Keratinocyte (primary cell): ENCODE measurements at regions not wholly inside any gene's neighbourhood (a gene's known extent, or its start where the extent isn't known, plus 50 kb on each side); places are given as distances from the start of the nearest gene placed in this dataset.

Experiments used
- DNase-seq: peaks from one replicate; pipeline ENCODE4 v3.0.0-alpha.2; 2011; ENCODE audit warnings: low read depth, missing footprints, low spot score
- FAIRE-seq: peaks from 2 replicates; lab custom pipeline; 2011; peaks lifted over from hg19 to GRCh38; lab: Jason Lieb, UNC
- H2AFZ ChIP-seq: 2 replicates; pipeline ENCODE4 v1.6.0; 2012; ENCODE audit warnings: low read length, control low read depth, inconsistent platforms; ENCODE audit not compliant: control insufficient read depth
- H3K27ac ChIP-seq: 2 replicates; pipeline ENCODE4 v1.5.1; 2011; ENCODE audit warnings: low read length; ENCODE audit not compliant: control insufficient read depth, insufficient read depth
- H3K27me3 ChIP-seq: 3 replicates; pipeline ENCODE4 v1.6.0; 2011; ENCODE audit warnings: low read length; ENCODE audit not compliant: control insufficient read depth, insufficient read depth; ENCODE audit errors: extremely low read depth
- H3K36me3 ChIP-seq, 2 experiments: 2 replicates in 1 of 2; 3 replicates in 1 of 2; pipeline ENCODE4 v1.5.1; 2011; ENCODE audit warnings: low read length in 2 of 2, mild to moderate bottlenecking in 1 of 2; ENCODE audit not compliant: control insufficient read depth in 2 of 2, insufficient read depth in 2 of 2; ENCODE audit errors: extremely low read depth in 1 of 2
- H3K4me1 ChIP-seq: 3 replicates; pipeline ENCODE4 v1.5.1; 2011; ENCODE audit warnings: low read length; ENCODE audit not compliant: control insufficient read depth, insufficient read depth; ENCODE audit errors: extremely low read depth
- H3K4me2 ChIP-seq: 3 replicates; pipeline ENCODE4 v1.6.0; 2011; ENCODE audit warnings: low read depth, low read length; ENCODE audit not compliant: control insufficient read depth, insufficient read depth; ENCODE audit errors: extremely low read depth
- H3K4me3 ChIP-seq, 3 experiments: fragments of 200-600 bp in 1 of 3; sonication (generic) in 1 of 3; 2 replicates in 2 of 3; 3 replicates in 1 of 3; pipeline ENCODE4 v1.5.1; 2011 to 2016; ENCODE audit warnings: low read length in 3 of 3, mild to moderate bottlenecking in 3 of 3, control low read depth in 2 of 3, inconsistent platforms in 1 of 3, low read depth in 1 of 3, mixed read lengths in 1 of 3, mixed run types in 1 of 3, moderate library complexity in 1 of 3; ENCODE audit not compliant: control insufficient read depth in 2 of 3, insufficient read depth in 2 of 3; ENCODE audit errors: extremely low read depth in 1 of 3
- H3K79me2 ChIP-seq: 2 replicates; pipeline ENCODE4 v1.6.0; 2012; ENCODE audit warnings: low read length; ENCODE audit not compliant: control insufficient read depth, insufficient read depth
- H3K9ac ChIP-seq: 3 replicates; pipeline ENCODE4 v1.6.0; 2011; ENCODE audit warnings: low read length; ENCODE audit not compliant: control insufficient read depth, insufficient read depth; ENCODE audit errors: extremely low read depth
- H3K9me1 ChIP-seq: 3 replicates; pipeline ENCODE4 v1.6.0; 2011; ENCODE audit warnings: low read length; ENCODE audit not compliant: control insufficient read depth, insufficient read depth; ENCODE audit errors: extremely low read depth
- H3K9me3 ChIP-seq: 2 replicates; pipeline ENCODE4 v1.5.1; 2012; ENCODE audit warnings: low read depth, low read length; ENCODE audit not compliant: control insufficient read depth
- H4K20me1 ChIP-seq: 3 replicates; pipeline ENCODE4 v1.6.0; 2011; ENCODE audit warnings: low read length; ENCODE audit not compliant: control insufficient read depth, insufficient read depth; ENCODE audit errors: extremely low read depth
- CTCF ChIP-seq, 3 experiments: IDR thresholded peaks in 1 of 3; conservative IDR thresholded peaks in 1 of 3; optimal IDR thresholded peaks in 1 of 3; 2 replicates in 2 of 3; 3 replicates in 1 of 3; pipeline versions ENCODE3 to v1.5.1; 2011; ENCODE audit warnings: low read length in 3 of 3, mild to moderate bottlenecking in 3 of 3, moderate library complexity in 2 of 3, control low read depth in 1 of 3, inconsistent platforms in 1 of 3; ENCODE audit not compliant: insufficient read depth in 2 of 3; ENCODE audit errors: extremely low read depth in 1 of 3
- EZH2 ChIP-seq: IDR thresholded peaks from one replicate; pipeline ENCODE4 v1.6.1; 2012; ENCODE audit warnings: inconsistent platforms, mild to moderate bottlenecking, low read length, moderate library complexity
- dilution Hi-C: fragments of 300-500 bp; cut with MboI; formaldehyde crosslinking; loops from one replicate; pipeline ENCODE4 v1.7.0; 2020; ENCODE audit warnings: low sequenced_read_pairs; ENCODE audit not compliant: extremely low pct_ligation_motif_present

- Histone ChIP-seq H3K4me3 (no peak overlapping the region), H4K20me1 (no peaks in the 10 kb centered on the region)
- dilution Hi-C loops, result no loop called here
These were observed 262.1 kb upstream of the DACH1 start for GRCh38 chr13:72129117-72129516.

GRCh38 chr13:72127031-72127430 lies 260.0 kb upstream of the DACH1 start:
- Histone ChIP-seq H4K20me1 (no peaks in the 10 kb centered on the region), H3K9ac (no peak overlapping the region), H3K27me3 (no peaks in the 10 kb centered on the region), H3K4me1 (no peaks in the 10 kb centered on the region), H3K9me3 (no peaks in the 10 kb centered on the region), H3K4me3 (no peak overlapping the region), H3K9me1 (no peaks in the 10 kb centered on the region), H3K4me2 (no peak overlapping the region), H3K79me2 (no peaks in the 10 kb centered on the region), H2AFZ (no peak overlapping the region), H3K36me3 (no peaks in the 10 kb centered on the region), H3K27ac (no peak overlapping the region)
- dilution Hi-C loops, result no loop called here
- no peak for TF ChIP-seq EZH2
- no peak for TF ChIP-seq CTCF (optimal IDR thresholded peaks at IDR 0.05 in 1 of 3, IDR thresholded peaks at IDR 0.05 in 1 of 3, conservative IDR thresholded peaks at IDR 0.05 in 1 of 3; ENCODE audit: extremely low read depth in 1 of 3, insufficient read depth in 2 of 3, low read length in 3 of 3)
- FAIRE-seq (peak; percentile 48), DNase-seq (no peak)

More at GRCh38 chr13:72129117-72129516, 262.1 kb upstream of the DACH1 start:
- Histone ChIP-seq H3K79me2 (no peaks in the 10 kb centered on the region), H3K36me3 (no peaks in the 10 kb centered on the region), H3K9me3 (no peaks in the 10 kb centered on the region), H3K27me3 (no peaks in the 10 kb centered on the region), H3K9ac (no peak overlapping the region), H3K9me1 (no peaks in the 10 kb centered on the region), H2AFZ (no peak overlapping the region), H3K27ac (no peak overlapping the region), H3K4me2 (no peak overlapping the region), H3K4me1 (no peaks in the 10 kb centered on the region)
- TF ChIP-seq EZH2 (no peak), CTCF (optimal IDR thresholded peaks at IDR 0.05 in 1 of 3, IDR thresholded peaks at IDR 0.05 in 1 of 3, conservative IDR thresholded peaks at IDR 0.05 in 1 of 3; ENCODE audit: extremely low read depth in 1 of 3, insufficient read depth in 2 of 3, low read length in 3 of 3) (no peak)
- DNase-seq (no peak), FAIRE-seq (no peak)
